T47D (cell line): ENCODE measurements at regions not wholly inside any gene's neighbourhood (a gene's known extent, or its start where the extent isn't known, plus 50 kb on each side); places are given as distances from the start of the nearest gene placed in this dataset.

ENCODE experiments used
- DNase-seq, 2 experiments: peaks; one replicate each; pipeline versions ENCODE4 v3.0.0 to v3.0.0-alpha.2; 2011 to 2012; ENCODE audit warnings: low read depth in 1 of 2, low spot score in 1 of 2
- JUND ChIP-seq: IDR thresholded peaks from 2 replicates; pipeline ENCODE4 v1.6.1; 2012; ENCODE audit warnings: low read depth
- in situ Hi-C: cut with HindIII; loops from 2 replicates; pipeline ENCODE4 v1.10.0; 2016; ENCODE audit warnings: low sequenced_read_pairs, low pct_unique_long_range_greater_than_20kb

DNA sequence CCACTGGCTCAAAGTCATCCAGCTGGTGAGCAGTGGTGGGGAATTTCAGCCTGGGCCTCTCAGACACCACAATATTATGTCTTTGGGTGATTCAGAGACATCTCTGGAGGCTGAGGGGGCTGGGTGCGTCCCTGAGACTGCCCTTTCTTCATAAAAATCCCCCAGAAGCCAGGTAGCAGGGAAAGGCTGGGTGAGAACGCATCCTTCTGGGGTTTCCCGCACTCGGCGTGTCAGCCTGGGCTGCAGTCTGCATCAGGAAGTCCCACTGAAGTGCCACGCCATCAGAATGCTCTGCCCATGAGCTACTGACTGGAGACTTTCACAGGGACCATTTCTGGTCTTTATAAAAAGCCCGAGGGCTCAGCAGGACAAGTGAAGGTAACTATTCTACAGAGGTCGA is 148.8 kb upstream of the SLC6A11 start:
- TF ChIP-seq JUND, result no peak
- in situ Hi-C loops, result no loop called here
- no peak for DNase-seq

DNA sequence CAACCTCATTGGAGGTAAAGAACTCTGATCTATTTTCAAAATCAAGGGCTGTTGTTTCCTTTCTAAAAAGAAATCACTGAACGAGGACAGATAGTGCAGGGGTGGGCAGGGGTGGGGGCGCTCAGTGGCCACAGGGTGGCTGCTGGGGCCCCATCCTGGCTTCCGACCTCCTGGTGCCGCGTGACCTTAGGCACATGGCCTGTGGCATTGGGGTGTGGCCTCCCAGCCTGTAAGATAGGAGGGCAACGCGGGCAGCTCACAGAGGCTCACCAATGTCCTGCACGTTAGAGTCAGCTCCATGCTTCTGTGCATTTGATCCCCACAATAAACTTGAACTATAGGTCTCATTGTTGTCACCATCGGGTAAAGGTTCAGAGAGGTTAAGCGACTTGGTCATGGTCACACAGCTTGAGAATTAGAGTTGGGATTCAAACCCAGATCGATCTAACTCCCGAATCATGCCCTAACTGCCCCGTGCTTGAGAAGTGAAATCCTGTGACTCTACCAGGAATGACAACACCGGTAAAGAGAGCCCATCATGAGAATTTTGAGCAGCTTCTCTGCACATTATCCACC is 148.0 kb upstream of the SLC6A11 start:
- TF ChIP-seq JUND, result no peak
- in situ Hi-C loops, result no loop called here
- DNase-seq, result no peak

DNA sequence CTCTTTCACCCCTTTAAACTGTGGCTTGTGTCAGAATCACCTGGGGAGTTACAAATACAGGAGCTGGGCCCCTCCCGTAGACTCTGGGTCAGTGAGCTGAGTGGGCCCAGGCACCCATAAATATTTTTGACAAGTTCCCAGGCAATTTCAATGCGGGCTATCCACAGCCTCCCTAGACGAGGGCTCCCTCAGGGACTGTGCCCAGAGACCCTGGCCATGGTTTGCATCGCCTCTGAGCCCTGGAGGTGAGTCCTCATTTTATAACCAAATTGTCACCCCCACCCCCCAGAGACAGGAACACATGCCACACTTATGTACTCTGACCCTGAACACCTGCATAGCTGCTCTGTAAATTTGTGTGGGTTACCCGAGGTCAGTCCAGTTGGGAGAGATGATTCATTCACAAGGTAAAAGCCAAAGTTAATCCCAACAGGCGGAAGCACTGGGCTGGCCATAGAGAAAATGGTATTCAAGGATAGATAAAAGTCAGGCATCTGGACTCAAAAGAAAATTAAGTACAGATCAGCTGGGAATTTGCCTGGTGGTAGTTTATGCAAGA is 146.5 kb upstream of the SLC6A11 start:
- in situ Hi-C loops, result no loop called here
- DNase-seq, result no peak
- TF ChIP-seq JUND, result no peak

DNA sequence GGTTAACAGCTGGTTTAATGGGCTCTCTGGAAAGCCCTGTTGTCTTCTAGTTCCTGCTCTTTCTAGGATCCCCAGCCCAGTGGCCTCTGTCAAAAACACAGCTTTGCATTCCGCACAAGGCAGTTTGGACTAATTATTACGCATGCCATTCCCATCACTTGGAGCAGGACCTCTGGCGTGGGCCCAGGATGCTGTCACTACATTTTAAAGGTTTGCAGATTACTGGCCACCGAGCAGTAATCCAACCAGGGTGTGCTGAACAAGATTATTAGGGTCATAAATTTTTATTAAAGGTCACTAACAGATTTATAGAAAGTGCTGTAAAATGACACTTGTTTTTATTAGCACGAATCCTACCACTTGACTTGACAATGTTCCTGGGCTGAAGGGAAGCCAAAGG is 143.6 kb upstream of the SLC6A11 start:
- no peak for DNase-seq
- no peak for TF ChIP-seq JUND
- in situ Hi-C loops, result no loop called here

DNA sequence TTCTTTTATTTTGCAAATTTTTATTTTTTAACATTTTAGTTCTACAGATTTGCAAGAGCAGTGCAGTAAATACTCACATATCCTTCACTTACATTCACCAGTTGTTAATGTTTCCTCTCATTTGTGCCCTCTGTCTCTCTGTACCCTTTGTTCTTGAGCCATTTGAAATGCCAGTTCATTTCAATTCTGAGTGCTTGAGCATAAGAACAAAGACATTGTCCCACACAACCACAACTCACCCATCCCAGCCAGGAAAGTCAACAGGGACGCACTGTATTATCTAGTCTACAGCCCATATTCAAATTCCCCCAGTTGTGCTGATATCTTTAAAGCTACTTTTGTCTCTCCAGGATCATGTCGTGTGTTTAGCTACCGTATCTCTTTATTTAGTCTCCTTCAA is 141.4 kb upstream of the SLC6A11 start:
- no peak for DNase-seq
- in situ Hi-C loops, result no loop called here
- no peak for TF ChIP-seq JUND

DNA sequence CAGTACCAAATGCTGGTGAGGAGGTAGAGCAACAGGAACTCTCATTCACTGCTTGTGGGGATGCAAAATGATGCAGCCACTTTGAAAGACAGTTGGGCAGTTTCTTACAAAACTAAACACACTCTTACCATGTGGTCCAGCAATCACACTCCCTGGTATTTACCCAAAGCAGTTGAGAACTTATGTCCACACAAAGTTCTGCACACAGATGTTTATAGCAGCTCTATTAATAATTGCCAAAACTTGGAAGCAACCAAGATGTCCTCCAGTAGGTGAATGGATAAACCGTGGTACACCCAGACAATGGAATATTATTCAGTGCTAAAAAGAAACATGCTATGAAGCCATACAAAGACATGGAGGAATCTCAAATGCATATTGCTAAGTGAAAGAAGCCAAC is 139.1 kb upstream of the SLC6A11 start:
- in situ Hi-C loops, result no loop called here
- no peak for TF ChIP-seq JUND
- DNase-seq, result no peak

DNA sequence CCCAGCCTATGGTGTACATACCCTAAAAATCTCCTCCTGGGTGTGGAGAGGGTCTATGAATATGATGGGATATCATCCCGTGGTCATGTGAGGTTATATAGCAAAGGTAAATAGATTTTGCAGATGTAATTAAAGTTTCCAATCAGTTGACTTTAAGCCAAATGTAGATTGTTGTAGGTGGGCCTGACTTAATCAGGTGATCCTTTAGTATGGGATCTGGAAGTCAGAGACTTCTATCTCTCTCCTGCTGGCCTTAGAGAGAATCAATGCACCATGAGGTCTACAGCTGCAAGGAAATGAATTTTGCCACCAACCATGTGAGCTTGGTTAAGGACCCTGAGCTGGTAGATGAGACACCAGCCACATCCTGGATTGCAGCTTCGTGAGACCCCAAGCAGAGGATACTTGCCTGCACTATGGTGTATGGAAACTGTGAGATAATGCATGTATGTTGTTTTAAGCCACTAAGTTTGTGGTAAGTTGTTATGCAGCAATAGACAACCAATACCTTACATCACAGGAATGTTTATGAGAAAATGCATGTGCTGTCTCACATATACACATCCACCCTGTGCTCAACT is 137.1 kb upstream of the SLC6A11 start:
- no peak for DNase-seq
- TF ChIP-seq JUND, result no peak
- in situ Hi-C loops, result no loop called here

DNA sequence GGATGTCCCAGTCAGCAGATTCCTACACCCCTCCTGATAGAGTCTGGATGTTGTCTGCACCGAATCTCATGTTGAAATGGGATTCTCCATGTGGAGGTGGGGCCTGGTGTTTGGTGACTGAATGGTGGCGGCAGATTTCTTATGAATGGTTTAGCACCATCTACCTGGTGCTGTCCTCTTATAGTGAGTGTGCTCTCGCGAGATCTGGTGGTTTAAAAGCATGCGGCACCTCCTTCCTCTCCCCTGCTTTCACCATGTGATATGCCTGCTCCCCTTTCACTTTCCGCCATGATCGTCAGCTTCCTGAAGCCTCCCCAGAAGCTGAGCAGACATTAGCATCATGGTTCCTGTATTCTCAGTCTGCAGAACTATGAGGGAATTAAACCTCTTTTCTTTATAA is 135.2 kb upstream of the SLC6A11 start:
- TF ChIP-seq JUND, result no peak
- in situ Hi-C loops, result no loop called here
- DNase-seq, result no peak

DNA sequence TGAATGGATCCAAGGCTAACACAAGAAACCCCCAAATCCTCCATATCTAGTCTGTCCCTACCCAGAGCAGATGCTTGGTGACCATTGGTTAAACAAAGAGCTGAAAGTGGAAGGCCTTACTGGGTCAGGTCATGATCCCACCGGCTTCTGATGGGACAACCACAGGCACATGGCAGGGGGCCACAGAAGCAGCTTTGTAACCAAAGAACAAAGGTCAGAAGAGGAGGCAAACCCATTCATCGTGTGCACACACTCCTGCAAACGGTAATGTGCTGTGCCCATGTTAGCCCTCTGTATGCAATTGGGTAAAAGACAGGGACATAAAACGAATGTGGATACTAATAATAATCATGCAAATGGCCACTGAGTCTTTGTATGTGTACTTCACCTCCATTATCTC is 133.3 kb upstream of the SLC6A11 start:
- TF ChIP-seq JUND, result no peak
- DNase-seq, result no peak
- in situ Hi-C loops, result no loop called here

DNA sequence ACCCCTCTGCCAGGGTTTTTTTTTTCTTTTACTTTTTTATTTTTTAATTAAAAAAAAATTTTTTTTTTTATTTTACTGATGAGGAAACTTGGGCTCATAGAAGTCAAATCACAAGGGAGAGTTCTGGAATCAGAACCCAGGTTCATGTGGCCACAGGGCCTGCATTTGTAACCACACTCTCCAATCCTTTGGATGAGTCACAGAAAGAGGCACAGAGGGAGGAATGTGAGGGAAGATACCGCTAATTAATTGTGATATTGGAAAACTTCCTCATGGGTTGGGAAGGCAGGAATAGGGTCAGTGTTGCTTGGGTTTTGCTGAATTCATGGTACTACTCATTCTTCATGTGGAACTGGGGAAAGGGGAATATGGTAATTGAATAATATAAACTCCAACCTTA is 132.9 kb upstream of the SLC6A11 start:
- no peak for TF ChIP-seq JUND
- in situ Hi-C loops, result no loop called here
- no peak for DNase-seq

DNA sequence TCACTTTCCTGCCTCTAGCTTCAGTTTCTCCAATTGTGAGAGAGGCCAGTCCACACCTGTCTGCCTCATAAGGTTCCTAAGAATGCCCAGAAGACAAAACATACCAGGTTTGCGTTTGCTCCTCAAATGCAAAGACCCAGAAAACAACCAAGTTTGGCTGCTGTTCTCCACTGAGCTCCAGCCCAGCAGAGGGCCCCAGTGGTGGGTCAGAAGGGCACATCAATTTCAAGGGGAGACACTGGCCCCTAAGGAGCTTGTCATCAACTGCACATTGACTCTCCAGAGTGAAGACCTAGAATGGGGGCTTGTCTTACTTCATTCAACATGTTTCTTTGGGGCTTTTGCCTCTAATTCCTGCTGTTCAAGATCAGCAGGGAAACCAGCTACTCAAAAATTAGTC is 127.9 kb upstream of the SLC6A11 start:
- DNase-seq, result no peak
- no peak for TF ChIP-seq JUND
- in situ Hi-C loops, result no loop called here

DNA sequence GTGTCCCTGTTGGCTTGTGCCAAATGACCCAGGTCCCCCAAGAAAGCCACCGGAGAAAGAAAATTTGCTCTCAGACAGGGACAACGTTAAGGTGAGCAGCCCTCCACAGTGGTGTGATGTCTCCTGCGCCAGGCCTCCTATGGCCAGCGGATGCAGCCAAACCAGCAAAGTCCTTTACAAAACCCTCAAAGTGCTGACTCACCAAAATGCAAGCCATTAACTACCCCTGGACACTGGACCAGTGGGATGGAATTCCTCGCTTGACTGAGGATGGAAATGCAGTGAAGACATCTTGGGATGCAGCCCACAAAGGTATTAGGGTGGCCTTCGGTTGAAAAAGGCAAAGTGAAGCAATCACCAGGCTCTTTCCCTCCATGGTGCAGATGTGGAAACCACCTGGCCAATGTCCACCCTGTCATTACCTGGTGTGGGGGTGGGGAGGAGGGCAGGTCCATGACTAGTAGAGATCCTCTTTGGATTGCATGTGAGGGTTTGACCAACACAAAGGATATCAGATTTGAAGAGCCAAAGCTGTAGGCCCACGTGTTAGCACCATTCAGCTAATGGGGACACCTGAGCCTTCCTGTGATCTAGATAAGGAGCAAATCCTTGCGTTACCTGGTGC is 127.4 kb upstream of the SLC6A11 start:
- TF ChIP-seq JUND, result no peak
- DNase-seq, result no peak
- in situ Hi-C loops, result no loop called here

DNA sequence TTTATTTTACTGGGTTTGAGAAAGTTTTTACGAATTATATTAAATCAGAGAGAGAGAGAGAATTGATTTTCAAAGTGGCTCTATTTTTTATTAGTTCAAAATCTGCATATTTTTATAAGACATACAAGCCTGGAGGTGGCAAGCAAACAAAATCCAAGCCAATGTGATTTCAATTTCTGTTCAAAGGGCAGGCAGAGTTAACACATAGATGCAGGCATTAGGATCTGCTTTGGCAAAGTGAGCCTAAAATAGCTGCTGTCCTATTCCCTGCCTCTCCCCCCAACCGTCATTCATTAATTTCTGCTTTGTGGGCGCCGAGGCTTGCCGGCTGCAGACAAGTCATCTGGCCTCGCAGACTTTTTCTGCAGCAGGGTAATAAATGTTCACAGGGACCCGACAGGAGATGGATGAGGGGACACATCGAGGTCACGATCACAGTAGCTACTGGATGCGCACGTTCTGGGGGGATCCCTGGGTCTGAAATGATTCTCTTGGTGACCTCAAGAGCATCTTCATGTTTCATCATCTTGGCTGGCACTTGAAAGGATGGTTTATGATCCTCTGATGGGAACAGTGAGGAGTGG is 123.9 kb upstream of the SLC6A11 start:
- no peak for DNase-seq
- in situ Hi-C loops, result no loop called here
- no peak for TF ChIP-seq JUND
